Loucy (cell line): ENCODE measurements at regions not wholly inside any gene's neighbourhood (a gene's known extent, or its start where the extent isn't known, plus 50 kb on each side); places are given as distances from the start of the nearest gene placed in this dataset.

Source experiments
- H2AFZ ChIP-seq: fragments of 200-600 bp; sonication (generic); 2 replicates; pipeline ENCODE4 v1.6.0; 2016; ENCODE audit warnings: antibody characterized with exemption, mild to moderate bottlenecking, low read length, moderate library complexity
- H3F3A ChIP-seq: fragments of 200-600 bp; 2 replicates; pipeline ENCODE4 v1.6.0; 2016; ENCODE audit warnings: antibody characterized with exemption, low read depth, mild to moderate bottlenecking
- H3K27me3 ChIP-seq: fragments of 200-600 bp; sonication (generic); 2 replicates; pipeline ENCODE4 v1.6.1; 2014; ENCODE audit warnings: low read length, mild to moderate bottlenecking; ENCODE audit not compliant: insufficient read depth, poor library complexity, severe bottlenecking
- H3K36me3 ChIP-seq: fragments of 200-600 bp; sonication (generic); 2 replicates; pipeline ENCODE4 v1.6.1; 2016; ENCODE audit warnings: low read length; ENCODE audit not compliant: insufficient read depth
- H3K4me1 ChIP-seq: fragments of 200-600 bp; sonication (generic); 2 replicates; pipeline ENCODE4 v1.5.1; 2014; ENCODE audit warnings: low read length, mild to moderate bottlenecking; ENCODE audit not compliant: insufficient read depth, poor library complexity, severe bottlenecking
- H3K4me2 ChIP-seq: fragments of 200-600 bp; sonication (generic); 2 replicates; pipeline ENCODE4 v1.6.0; 2014; ENCODE audit warnings: antibody characterized with exemption, low read length, low read depth, mild to moderate bottlenecking; ENCODE audit not compliant: poor library complexity, severe bottlenecking
- H3K4me3 ChIP-seq: fragments of 200-600 bp; sonication (generic); 2 replicates; pipeline ENCODE4 v1.5.1; 2014; ENCODE audit warnings: low read length, mild to moderate bottlenecking, mixed read lengths; ENCODE audit not compliant: poor library complexity, severe bottlenecking
- H3K79me2 ChIP-seq: fragments of 200-600 bp; sonication (generic); 2 replicates; pipeline ENCODE4 v1.6.1; 2014; ENCODE audit warnings: low read length; ENCODE audit not compliant: insufficient read depth
- H3K9ac ChIP-seq: fragments of 200-600 bp; sonication (generic); 2 replicates; pipeline ENCODE4 v1.6.0; 2014; ENCODE audit warnings: mild to moderate bottlenecking, low read depth, low read length, moderate library complexity; ENCODE audit not compliant: poor library complexity, severe bottlenecking
- H3K9me2 ChIP-seq: fragments of 200-600 bp; sonication (generic); replicated peaks from 2 replicates; pipeline ENCODE4 v1.6.1; 2016; ENCODE audit warnings: low read depth, low read length, mixed read lengths
- H3K9me3 ChIP-seq: fragments of 200-600 bp; sonication (generic); 2 replicates; pipeline ENCODE4 v1.6.1; 2014; ENCODE audit warnings: mild to moderate bottlenecking, antibody characterized with exemption, low read length, low read depth; ENCODE audit not compliant: insufficient read depth
- H4K20me1 ChIP-seq: fragments of 200-600 bp; sonication (generic); 2 replicates; pipeline ENCODE4 v1.6.0; 2014; ENCODE audit warnings: antibody characterized with exemption, low read length, mild to moderate bottlenecking; ENCODE audit not compliant: insufficient read depth, poor library complexity, severe bottlenecking
- CTCF ChIP-seq: fragments of 200-600 bp; sonication (generic); conservative IDR thresholded peaks from 2 replicates; pipeline ENCODE4 v1.5.1; 2014; ENCODE audit warnings: mild to moderate bottlenecking, antibody characterized with exemption, low read length
- EZH2phosphoT487 ChIP-seq: fragments of 200-600 bp; IDR thresholded peaks from 2 replicates; pipeline ENCODE4 v1.6.1; 2018; ENCODE audit warnings: antibody characterized with exemption, mild to moderate bottlenecking, moderate library complexity, borderline replicate concordance

- Histone ChIP-seq H3K36me3 (no peaks in the 10 kb centered on the region), H3K4me1 (no peaks in the 10 kb centered on the region), H4K20me1 (no peaks in the 10 kb centered on the region), H3K9ac (no peak overlapping the region), H3K4me2 (no peak overlapping the region), H3K4me3 (no peak overlapping the region), H3K9me2 (no peaks in the 10 kb centered on the region), H3K9me3 (peaks cover 2% of the 10 kb centered on the region; the same call in 1 of the 2 replicates), H3K79me2 (no peaks in the 10 kb centered on the region), H3F3A (no peaks in the 10 kb centered on the region), H3K27me3 (no peaks in the 10 kb centered on the region), H2AFZ (no peak overlapping the region)
- TF ChIP-seq CTCF (no peak), EZH2phosphoT487 (no peak)
Observed at GRCh38 chr16:48905632-48906505, 295.9 kb upstream of the N4BP1 start.

GRCh38 chr16:48904333-48904732 lies 294.4 kb upstream of the N4BP1 start:
- Histone ChIP-seq H3F3A (no peaks in the 10 kb centered on the region), H3K4me1 (no peaks in the 10 kb centered on the region), H3K9me2 (no peaks in the 10 kb centered on the region), H3K9me3 (peaks cover 2% of the 10 kb centered on the region; the same call in 1 of the 2 replicates), H4K20me1 (no peaks in the 10 kb centered on the region), H3K27me3 (no peaks in the 10 kb centered on the region), H3K36me3 (no peaks in the 10 kb centered on the region), H3K4me3 (no peak overlapping the region), H3K79me2 (no peaks in the 10 kb centered on the region), H3K9ac (no peak overlapping the region), H2AFZ (no peak overlapping the region), H3K4me2 (no peak overlapping the region)
- no peak for TF ChIP-seq CTCF
- TF ChIP-seq EZH2phosphoT487 = no peak

GRCh38 chr16:48903039-48903438 lies 293.1 kb upstream of the N4BP1 start:
- no peak overlapping the region for H2AFZ ChIP-seq
- no peak overlapping the region for H3K9ac ChIP-seq
- H3K4me2 ChIP-seq = no peak overlapping the region
- H4K20me1 ChIP-seq = no peaks in the 10 kb centered on the region
- H3K27me3 ChIP-seq = no peaks in the 10 kb centered on the region
- no peaks in the 10 kb centered on the region for H3K36me3 ChIP-seq
- H3K9me2 ChIP-seq = no peaks in the 10 kb centered on the region
- no peak overlapping the region for H3K4me3 ChIP-seq
- no peaks in the 10 kb centered on the region for H3F3A ChIP-seq
- H3K4me1 ChIP-seq = no peaks in the 10 kb centered on the region
- peaks cover 2% of the 10 kb centered on the region; the same call in 1 of the 2 replicates for H3K9me3 ChIP-seq
- TF ChIP-seq EZH2phosphoT487 = no peak
- no peak for TF ChIP-seq CTCF
- H3K79me2 ChIP-seq = no peaks in the 10 kb centered on the region
